ENCODE measurements at regions not wholly inside any gene's neighbourhood (a gene's known extent, or its start where the extent isn't known, plus 50 kb on each side); places are given as distances from the start of the nearest gene placed in this dataset.

DNA sequence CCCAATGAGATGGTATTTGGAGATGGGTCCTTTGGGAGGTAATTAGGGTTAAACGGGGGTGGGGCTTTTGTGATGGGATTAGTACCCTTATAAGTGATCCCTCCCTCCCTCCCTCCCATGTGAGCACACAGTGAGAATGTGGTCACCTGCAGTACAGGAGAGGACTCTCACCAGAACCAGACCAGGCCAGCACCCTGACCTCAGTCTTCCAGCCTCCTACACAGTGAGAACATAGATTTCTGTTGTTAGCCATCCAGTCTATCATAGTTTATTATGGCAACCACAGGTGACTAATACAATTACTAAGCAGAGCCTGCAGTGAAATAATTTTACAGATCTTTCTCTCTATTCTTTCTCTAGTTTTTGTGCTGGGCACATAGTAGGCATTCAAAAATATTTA, 137.7 kb upstream of the PKDCC start:
- H3K36me3 Mint-ChIP-seq: no peaks in the 10 kb centered on the region
- Histone ChIP-seq H4K20me1 (ENCODE audit: low read depth) (no peaks in the 10 kb centered on the region), H2AFZ (replicated peaks) (no peak overlapping the region), H3K9ac (no peak overlapping the region), H3K4me1 (peaks cover 15% of the 10 kb centered on the region), H3K36me3 (no peaks in the 10 kb centered on the region), H3K79me2 (ENCODE audit: low read depth) (no peaks in the 10 kb centered on the region), H3K4me2 (peak overlapping the region; percentile 41), H3K27ac (no peak overlapping the region), H3K27me3 (no peaks in the 10 kb centered on the region), H3K9me3 (ENCODE audit: low read depth) (no peaks in the 10 kb centered on the region), H3F3A (ENCODE audit: low read depth) (peaks cover 8% of the 10 kb centered on the region), H3K4me3 (no peak overlapping the region)
- H3K27ac Mint-ChIP-seq: no peak overlapping the region
- H3K4me3 Mint-ChIP-seq: no peak overlapping the region
- TF ChIP-seq EZH2 (IDR thresholded peaks at IDR 0.05): no peak
- TF ChIP-seq, protein P1, sequence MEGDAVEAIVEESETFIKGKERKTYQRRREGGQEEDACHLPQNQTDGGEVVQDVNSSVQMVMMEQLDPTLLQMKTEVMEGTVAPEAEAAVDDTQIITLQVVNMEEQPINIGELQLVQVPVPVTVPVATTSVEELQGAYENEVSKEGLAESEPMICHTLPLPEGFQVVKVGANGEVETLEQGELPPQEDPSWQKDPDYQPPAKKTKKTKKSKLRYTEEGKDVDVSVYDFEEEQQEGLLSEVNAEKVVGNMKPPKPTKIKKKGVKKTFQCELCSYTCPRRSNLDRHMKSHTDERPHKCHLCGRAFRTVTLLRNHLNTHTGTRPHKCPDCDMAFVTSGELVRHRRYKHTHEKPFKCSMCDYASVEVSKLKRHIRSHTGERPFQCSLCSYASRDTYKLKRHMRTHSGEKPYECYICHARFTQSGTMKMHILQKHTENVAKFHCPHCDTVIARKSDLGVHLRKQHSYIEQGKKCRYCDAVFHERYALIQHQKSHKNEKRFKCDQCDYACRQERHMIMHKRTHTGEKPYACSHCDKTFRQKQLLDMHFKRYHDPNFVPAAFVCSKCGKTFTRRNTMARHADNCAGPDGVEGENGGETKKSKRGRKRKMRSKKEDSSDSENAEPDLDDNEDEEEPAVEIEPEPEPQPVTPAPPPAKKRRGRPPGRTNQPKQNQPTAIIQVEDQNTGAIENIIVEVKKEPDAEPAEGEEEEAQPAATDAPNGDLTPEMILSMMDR (IDR thresholded peaks at IDR 0.05): no peak
- TF ChIP-seq EZH2phosphoT487 (IDR thresholded peaks at IDR 0.05): no peak
- peaks cover 11% of the 10 kb centered on the region for H3K27me3 Mint-ChIP-seq (ENCODE audit: insufficient read depth, low read depth)
- H3K9me3 Mint-ChIP-seq: peaks cover 3% of the 10 kb centered on the region
- DNase-seq (ENCODE audit: low spot score): peak; percentile 18
- peaks cover 11% of the 10 kb centered on the region for H3K4me1 Mint-ChIP-seq

GRCh38 chr2:41911033-41911432, 136.8 kb upstream of the PKDCC start:
- Histone ChIP-seq H3K36me3 (no peaks in the 10 kb centered on the region), H3K9ac (no peak overlapping the region), H3K79me2 (ENCODE audit: low read depth) (no peaks in the 10 kb centered on the region), H3K27ac (no peak overlapping the region), H3K4me3 (no peak overlapping the region), H3K9me3 (ENCODE audit: low read depth) (no peaks in the 10 kb centered on the region), H2AFZ (replicated peaks) (no peak overlapping the region), H3F3A (ENCODE audit: low read depth) (peaks cover 8% of the 10 kb centered on the region), H3K4me2 (no peak overlapping the region), H3K27me3 (no peaks in the 10 kb centered on the region), H3K4me1 (peaks cover 15% of the 10 kb centered on the region), H4K20me1 (ENCODE audit: low read depth) (no peaks in the 10 kb centered on the region)
- peaks cover 3% of the 10 kb centered on the region for H3K9me3 Mint-ChIP-seq
- no peak for DNase-seq (ENCODE audit: low spot score)
- peaks cover 11% of the 10 kb centered on the region for H3K27me3 Mint-ChIP-seq (ENCODE audit: insufficient read depth, low read depth)
- no peak overlapping the region for H3K4me3 Mint-ChIP-seq
- TF ChIP-seq EZH2phosphoT487 (IDR thresholded peaks at IDR 0.05): no peak
- no peak overlapping the region for H3K27ac Mint-ChIP-seq
- H3K4me1 Mint-ChIP-seq: peaks cover 11% of the 10 kb centered on the region
- no peaks in the 10 kb centered on the region for H3K36me3 Mint-ChIP-seq

DNA sequence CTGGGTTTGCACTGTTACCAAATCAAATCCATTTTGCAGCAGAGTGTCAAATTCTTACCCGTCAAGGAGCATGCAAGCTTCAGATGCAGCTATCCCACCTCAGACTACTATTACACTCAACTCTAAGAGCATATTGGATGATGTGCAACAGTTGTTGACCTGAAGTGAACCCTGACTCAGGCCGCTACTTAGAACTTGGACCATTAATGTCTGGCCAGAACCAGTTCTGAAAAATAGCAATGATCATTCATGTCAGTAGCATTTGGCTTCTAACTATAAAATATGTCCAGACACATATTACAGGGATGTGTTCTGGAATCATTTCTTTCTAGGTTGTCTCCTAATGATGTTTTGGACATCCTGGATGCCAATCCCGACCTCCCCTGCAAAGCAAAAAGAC, 135.5 kb upstream of the PKDCC start:
- no peak for TF ChIP-seq EZH2 (IDR thresholded peaks at IDR 0.05)
- TF ChIP-seq, protein P1 (IDR thresholded peaks at IDR 0.05): no peak
- no peak for TF ChIP-seq EZH2phosphoT487 (IDR thresholded peaks at IDR 0.05)
- no peaks in the 10 kb centered on the region for H3K36me3 Mint-ChIP-seq
- Histone ChIP-seq H2AFZ (replicated peaks) (no peak overlapping the region), H3K27me3 (no peaks in the 10 kb centered on the region), H3K9me3 (ENCODE audit: low read depth) (no peaks in the 10 kb centered on the region), H3K27ac (no peak overlapping the region), H3K4me2 (no peak overlapping the region), H4K20me1 (ENCODE audit: low read depth) (no peaks in the 10 kb centered on the region), H3K79me2 (ENCODE audit: low read depth) (no peaks in the 10 kb centered on the region), H3F3A (ENCODE audit: low read depth) (peaks cover 8% of the 10 kb centered on the region), H3K36me3 (no peaks in the 10 kb centered on the region), H3K4me1 (peaks cover 15% of the 10 kb centered on the region), H3K9ac (no peak overlapping the region), H3K4me3 (no peak overlapping the region)
- H3K27ac Mint-ChIP-seq: no peak overlapping the region
- no peak overlapping the region for H3K4me3 Mint-ChIP-seq
- no peak for DNase-seq (ENCODE audit: low spot score)
- H3K27me3 Mint-ChIP-seq (ENCODE audit: insufficient read depth, low read depth): peaks cover 15% of the 10 kb centered on the region
- H3K9me3 Mint-ChIP-seq: peaks cover 3% of the 10 kb centered on the region
- H3K4me1 Mint-ChIP-seq: peaks cover 11% of the 10 kb centered on the region

DNA sequence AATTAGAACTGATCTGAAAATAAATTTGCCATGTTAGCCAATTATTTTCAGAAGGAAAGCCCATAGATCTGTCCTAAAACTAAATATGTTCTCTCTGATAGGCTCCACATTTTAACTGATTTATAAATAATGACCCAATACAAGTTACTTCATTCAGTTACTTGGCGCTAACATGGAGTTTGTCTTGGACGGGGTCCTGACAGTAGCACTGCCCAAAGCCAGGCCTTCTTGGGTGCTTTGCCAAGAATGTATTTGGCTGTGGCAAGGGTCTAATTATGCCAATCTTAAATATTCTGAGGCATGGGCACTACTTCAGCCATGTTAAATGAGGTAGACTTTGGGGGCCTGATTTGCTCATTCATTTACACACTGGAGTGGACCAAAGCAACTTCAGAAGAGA, 135.0 kb upstream of the PKDCC start:
- H3K4me1 Mint-ChIP-seq: peaks cover 10% of the 10 kb centered on the region
- no peaks in the 10 kb centered on the region for H4K20me1 ChIP-seq (ENCODE audit: low read depth)
- H3K4me2 ChIP-seq: no peak overlapping the region
- no peak overlapping the region for H3K9ac ChIP-seq
- no peak overlapping the region for H3K4me3 ChIP-seq
- no peak overlapping the region for H2AFZ ChIP-seq (replicated peaks)
- H3K4me1 ChIP-seq: peaks cover 19% of the 10 kb centered on the region
- peaks cover 15% of the 10 kb centered on the region for H3K27me3 Mint-ChIP-seq (ENCODE audit: insufficient read depth, low read depth)
- H3F3A ChIP-seq (ENCODE audit: low read depth): peaks cover 8% of the 10 kb centered on the region
- H3K27ac ChIP-seq: no peak overlapping the region
- TF ChIP-seq EZH2phosphoT487 (IDR thresholded peaks at IDR 0.05) (no peak), EZH2 (IDR thresholded peaks at IDR 0.05) (no peak)
- TF ChIP-seq, protein P1 (IDR thresholded peaks at IDR 0.05): no peak
- no peaks in the 10 kb centered on the region for H3K9me3 ChIP-seq (ENCODE audit: low read depth)
- H3K36me3 ChIP-seq: no peaks in the 10 kb centered on the region
- H3K27me3 ChIP-seq: no peaks in the 10 kb centered on the region
- DNase-seq (ENCODE audit: low spot score): no peak
- H3K9me3 Mint-ChIP-seq: peaks cover 3% of the 10 kb centered on the region
- H3K27ac Mint-ChIP-seq: no peak overlapping the region
- no peaks in the 10 kb centered on the region for H3K36me3 Mint-ChIP-seq
- H3K4me3 Mint-ChIP-seq: no peak overlapping the region
- no peaks in the 10 kb centered on the region for H3K79me2 ChIP-seq (ENCODE audit: low read depth)

All from neural progenitor cell (in vitro differentiated cells).